Dedifferentiated amniotic fluid mesenchymal stem cell (primary cell): ENCODE measurements at regions not wholly inside any gene's neighbourhood (a gene's known extent, or its start where the extent isn't known, plus 50 kb on each side); places are given as distances from the start of the nearest gene placed in this dataset.

Experiments
- DNase-seq: peaks from one replicate; pipeline ENCODE4 v3.0.0-alpha.2; 2016; ENCODE audit errors: extremely low spot score

DNA sequence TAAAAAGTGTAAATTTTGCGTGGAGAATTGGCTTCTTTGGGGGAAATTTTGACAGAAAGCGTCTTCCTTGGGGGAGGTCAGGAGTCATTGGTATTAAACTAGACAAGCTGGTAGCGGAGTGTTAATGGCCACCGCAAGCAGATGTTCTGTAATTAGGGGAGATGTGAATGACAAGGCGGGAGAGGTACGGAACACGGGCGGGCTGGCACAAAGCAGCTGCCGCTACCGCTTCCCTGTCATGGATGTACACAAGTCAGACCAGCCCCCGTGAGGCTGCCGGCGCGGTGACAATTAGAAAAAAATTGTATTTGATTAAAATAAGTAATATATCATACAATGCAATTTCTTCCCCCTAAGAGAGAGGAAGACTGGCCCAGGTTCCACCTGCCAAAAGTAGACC is 501.6 kb downstream of the VRK1 start:
- DNase-seq, result no peak

- DNase-seq, result no peak
Measured at GRCh38 chr14:97299661-97300060, 502.5 kb downstream of the VRK1 start.

- no peak for DNase-seq
Measured at GRCh38 chr14:97301931-97302559, 504.9 kb downstream of the VRK1 start.

DNA sequence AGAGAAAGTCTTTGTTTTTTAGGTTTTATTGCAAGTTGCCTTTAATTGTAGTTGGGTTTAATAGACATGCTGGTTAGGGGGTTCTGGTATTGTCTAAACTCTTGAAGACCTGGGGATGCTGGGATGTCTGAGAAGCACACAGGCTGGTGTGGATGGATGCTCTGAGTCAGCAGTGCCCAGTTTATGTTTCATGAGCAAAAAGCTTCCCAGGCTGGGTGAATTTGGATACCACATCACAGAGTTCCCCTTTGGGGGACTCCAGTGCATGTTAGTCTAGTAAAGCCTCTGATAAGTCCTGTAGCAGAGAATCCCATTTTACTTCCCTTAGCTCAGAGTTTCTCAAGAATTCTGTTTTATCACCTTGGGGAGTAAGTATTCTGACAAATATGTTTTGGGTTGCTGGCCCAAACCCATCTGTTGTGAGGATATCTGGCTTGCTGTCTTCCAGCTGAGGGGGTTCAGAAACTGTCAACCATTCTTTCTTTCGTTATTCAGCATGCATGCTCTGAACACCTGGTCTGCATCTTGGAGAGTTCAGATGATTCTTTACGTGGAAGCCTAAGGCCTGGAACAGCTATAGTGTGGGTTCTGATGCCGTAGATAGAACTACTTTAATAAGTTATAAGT is 509.1 kb downstream of the VRK1 start:
- DNase-seq, result no peak

DNA sequence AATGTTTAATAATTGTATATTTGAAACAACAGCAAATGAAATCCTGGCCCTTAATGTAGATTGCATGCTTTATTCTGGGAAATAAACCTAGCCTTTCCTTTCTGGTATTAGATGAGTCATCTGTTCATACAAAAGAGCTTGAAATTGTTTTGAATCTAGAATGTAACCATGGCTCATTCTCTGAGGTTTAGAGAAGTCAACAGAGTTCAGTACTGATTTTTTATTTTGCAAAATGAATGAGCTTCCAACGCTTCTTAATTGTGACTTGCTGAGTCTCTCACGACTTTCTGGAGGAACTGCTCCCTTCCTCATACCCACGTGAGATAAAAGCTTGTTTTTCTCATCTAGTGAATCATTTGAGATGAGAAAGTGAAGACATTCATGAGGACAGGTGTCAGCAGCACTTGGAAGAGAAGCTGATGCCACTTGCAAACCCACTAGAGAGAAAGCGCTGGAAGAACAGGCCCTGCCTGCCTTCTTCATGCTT is 509.6 kb downstream of the VRK1 start:
- no peak for DNase-seq

DNA sequence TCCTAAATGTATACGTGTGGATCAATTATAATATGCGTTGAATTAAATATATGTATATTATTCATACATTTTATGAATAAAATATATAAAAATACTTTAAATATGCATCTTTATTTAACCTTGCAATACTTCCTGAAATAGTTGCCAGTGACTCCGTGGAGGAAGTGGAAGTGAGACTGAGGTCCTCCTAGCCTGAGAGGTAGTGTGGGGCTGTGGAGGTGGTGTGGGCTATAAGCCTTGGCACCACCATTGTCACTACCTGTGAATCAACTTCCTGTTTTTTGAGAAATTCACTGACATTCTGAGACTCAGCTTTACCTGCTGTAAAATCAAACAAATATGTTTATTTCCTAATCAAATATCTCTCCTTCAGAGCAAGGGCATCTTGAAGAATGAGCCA is 514.2 kb downstream of the VRK1 start:
- no peak for DNase-seq

DNA sequence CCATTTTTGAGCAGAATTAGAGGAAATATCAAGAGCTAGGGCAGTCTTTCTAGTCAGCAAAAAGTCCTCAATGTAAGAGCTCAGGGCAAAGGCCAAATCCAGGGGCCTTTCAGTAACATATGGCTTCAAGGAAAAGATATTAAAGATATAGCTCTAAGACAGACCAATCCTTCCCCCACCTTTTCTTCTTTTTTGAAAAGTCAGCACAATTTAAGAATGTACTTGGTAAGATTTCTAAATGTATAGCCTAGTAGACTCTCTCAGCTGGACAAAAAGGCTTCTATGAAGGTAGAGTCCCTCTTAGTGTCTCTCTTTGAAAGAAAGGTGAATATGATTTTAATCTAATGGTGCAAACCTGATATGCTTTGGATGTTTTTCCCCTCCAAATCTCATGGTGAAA is 515.7 kb downstream of the VRK1 start:
- DNase-seq, result no peak

DNA sequence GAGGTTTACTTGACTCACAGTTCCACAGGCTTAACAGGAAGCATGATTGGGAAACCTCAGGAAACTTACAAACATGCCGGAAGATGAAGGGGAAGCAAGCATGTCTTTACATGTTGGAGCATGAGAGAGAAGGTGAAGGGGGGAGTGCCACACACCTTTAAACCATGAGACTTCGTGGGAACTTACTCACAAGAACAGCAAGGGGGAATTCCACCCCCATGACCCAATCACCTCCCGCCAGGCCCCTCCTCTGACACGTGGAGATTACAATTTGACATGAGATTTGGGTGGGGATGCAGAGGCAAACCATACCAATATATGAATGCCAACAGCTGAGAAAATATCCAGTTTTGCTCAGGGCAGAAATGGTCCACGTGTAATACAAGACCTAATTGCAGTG is 518.6 kb downstream of the VRK1 start:
- no peak for DNase-seq

DNA sequence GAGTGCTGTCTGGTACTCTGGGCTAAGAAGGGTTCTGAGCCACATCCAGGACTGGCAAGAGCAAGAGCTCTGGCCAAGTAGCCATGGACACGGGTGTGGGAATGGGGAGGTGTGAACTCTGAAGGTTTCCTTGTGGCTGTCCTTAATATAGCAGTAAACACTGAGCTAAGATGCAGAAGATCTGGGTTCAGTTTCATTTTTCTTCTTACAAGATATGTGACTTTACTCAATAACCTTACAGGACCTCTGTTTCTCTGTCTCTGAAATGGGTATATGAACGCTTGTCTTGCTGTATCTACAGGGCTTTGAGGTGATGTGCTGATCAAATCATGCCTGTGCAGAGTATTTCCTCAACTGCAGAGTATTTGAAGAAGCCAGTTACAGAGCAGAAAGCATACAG is 521.2 kb downstream of the VRK1 start:
- DNase-seq, result no peak

GRCh38 chr14:97319691-97320090 is 522.5 kb downstream of the VRK1 start:
- no peak for DNase-seq

DNA sequence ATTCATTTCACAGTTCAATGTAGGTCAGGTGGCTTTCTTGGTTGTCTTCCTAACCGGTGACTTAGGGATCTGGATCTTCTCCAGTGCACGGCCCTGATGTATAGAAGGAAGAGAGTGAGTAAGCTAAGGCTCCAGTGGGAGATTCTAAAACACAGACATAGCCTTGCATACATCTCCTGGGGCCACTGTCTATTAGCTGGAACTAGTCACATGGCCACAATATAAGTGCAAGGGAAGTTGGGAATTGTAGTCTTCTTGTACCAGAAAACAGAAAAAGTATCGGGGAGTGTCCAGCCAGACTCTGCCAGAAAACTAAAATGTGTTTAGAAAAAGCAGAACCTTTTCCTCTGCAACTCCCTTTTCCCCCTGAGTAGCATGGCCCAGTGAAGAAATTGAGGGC is 531.6 kb downstream of the VRK1 start:
- no peak for DNase-seq

DNA sequence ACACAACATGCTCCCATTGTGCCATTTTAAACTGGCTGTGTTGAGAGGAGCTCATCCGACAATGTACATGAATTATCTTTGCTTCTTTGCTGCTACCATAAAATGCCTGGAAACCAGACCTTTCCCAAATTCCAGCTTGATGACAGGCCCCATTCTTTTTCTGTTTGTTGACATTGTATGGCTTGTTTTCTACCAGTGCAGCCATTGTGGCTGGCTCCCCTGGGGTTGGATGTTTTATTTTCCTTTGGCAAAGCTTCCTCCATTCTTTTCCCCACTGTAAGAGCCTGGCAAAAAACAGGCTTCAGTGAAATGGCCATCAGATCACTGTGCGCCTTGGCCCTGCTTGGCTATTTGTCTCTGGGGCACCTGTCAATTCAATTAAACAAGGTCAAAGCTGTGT is 532.5 kb downstream of the VRK1 start:
- no peak for DNase-seq

DNA sequence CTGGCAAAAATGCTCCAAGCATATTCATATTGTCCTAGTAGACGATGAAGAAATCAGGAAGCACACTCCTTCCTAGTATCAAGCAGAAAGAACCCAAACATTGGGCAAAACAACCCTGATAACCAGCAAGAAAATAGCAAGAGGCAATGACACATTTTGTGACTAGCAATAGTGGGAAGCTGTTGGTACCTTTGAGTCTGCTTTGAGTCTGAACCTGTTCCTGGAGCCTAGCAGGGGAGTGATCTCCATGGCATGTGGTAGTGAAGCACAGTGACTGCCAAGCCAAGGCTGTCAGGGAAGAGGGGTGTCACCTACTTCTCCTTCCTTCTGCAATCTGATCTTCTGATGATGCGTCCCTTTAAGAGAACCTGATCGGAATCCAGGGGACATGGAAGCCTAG is 533.9 kb downstream of the VRK1 start:
- no peak for DNase-seq

DNA sequence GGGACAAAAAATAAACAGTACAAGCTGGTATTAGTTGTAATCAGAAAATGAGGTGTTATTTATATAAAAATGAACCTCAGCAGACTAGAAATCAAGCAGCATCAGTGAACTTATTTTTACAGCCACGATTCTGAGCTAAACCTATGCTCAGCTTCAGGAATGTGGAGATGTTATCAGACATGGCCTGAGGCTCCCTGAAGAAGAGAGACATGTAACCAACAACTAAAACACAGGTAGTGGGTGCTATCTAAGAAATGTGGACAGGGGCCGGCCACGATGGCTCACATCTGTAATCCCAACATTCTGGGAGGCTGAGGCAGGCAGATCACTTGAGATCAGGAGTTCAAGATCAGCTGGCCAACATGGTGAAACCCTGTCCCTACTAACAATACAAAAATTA is 534.3 kb downstream of the VRK1 start:
- DNase-seq, result no peak

GRCh38 chr14:97336179-97336578 is 539.0 kb downstream of the VRK1 start:
- no peak for DNase-seq

- no peak for DNase-seq
Measured at GRCh38 chr14:97336816-97337215, 539.6 kb downstream of the VRK1 start.

DNA sequence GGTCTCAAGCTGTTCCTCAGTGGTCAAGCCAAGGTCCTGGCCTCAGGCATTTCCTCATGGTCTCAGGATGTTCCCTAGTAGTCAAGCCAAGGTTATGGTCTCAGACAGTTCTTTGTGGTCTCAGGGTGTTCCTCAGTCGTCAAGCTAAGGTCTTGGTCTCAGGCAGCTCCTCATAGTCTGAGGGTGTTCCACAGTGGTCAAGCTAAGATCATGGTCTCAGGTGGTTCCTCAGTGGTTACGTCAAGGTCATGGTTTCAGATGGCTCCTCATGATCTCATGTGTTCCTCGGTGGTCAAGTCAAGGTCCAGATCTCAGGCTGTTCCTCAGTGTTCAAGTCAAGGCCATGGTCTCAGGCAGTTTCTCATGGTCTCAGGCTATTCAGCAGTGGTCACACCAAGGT is 540.1 kb downstream of the VRK1 start:
- no peak for DNase-seq

DNA sequence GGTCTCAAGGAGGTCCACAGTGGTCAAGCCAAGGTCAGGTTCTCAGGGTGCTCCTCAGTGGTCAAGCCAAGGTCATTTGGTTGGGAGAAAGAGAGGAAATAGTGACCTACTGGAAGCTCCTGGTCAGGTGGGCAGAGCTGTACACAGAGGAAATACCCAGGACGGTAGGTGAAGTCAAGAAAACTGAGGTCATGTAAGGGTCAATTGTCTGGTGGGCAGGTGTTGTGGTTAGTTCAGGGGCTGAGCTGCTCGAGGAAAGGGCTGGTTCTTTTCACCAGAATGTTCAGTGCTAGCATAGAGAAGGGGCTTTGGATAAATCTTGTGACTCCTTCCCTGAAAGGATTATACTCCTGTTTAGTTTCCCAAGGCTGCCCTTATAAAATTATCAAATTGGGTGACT is 540.5 kb downstream of the VRK1 start:
- no peak for DNase-seq

GRCh38 chr14:97344666-97345065 is 547.5 kb downstream of the VRK1 start:
- no peak for DNase-seq

- no peak for DNase-seq
Measured at GRCh38 chr14:97346675-97347074, 549.5 kb downstream of the VRK1 start.

GRCh38 chr14:97349463-97349862 is 552.3 kb downstream of the VRK1 start:
- no peak for DNase-seq

- no peak for DNase-seq
Measured at GRCh38 chr14:97349946-97350345, 552.8 kb downstream of the VRK1 start.

DNA sequence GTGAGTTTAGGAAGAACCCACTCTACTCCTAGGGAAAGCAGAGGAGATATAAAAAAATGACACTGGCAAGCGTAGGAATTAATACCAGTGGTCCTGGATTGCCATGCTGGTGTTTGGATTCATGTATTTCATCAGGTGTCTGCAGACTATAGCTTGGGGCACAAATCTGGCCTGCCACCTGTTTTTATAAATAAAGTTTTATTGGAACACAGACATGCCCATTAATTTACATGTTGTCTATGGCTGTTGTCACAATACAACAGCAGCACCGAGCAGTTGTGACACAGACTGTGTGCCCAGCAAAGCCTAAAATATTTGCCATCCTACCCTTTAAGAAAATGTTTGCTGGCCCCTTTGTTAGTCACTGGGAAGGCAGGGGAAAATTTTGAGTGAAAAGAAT is 553.2 kb downstream of the VRK1 start:
- no peak for DNase-seq
